SK-N-SH treated with all-trans-retinoic acid at 6 μM for 48 hours (cell line): ENCODE measurements at regions not wholly inside any gene's neighbourhood (a gene's known extent, or its start where the extent isn't known, plus 50 kb on each side); places are given as distances from the start of the nearest gene placed in this dataset.

Experiments used
- ATAC-seq: fragments of 200-7000 bp; cut with Tn5 transposase; 3 replicates; pipeline ENCODE4 v1.9.1; 2020; ENCODE audit warnings: mild to moderate bottlenecking, moderate library complexity
- ARNTL ChIP-seq: fragments of 450-650 bp; formaldehyde crosslinking; IDR thresholded peaks from 2 replicates; pipeline ENCODE4 v1.5.0; 2020; ENCODE audit warnings: low read depth, mild to moderate bottlenecking, moderate library complexity, borderline replicate concordance
- BACH2 ChIP-seq: fragments of 250-450 bp; sonication (Bioruptor Pico); IDR thresholded peaks from 2 replicates; pipeline ENCODE4 v1.9.0; 2021; ENCODE audit warnings: mild to moderate bottlenecking, borderline replicate concordance
- CREB5 ChIP-seq: fragments of 250-450 bp; sonication (Bioruptor Pico); IDR thresholded peaks from 2 replicates; pipeline ENCODE4 v1.5.1; 2020; ENCODE audit warnings: low read depth, mild to moderate bottlenecking, moderate library complexity
- CSDC2 ChIP-seq: fragments of 250-450 bp; sonication (Bioruptor Pico); IDR thresholded peaks from 2 replicates; pipeline ENCODE4 v1.5.0; 2020; ENCODE audit warnings: mild to moderate bottlenecking, moderate library complexity
- ESRRG ChIP-seq: fragments of 250-450 bp; sonication (Bioruptor Pico); IDR thresholded peaks from 2 replicates; pipeline ENCODE4 v1.6.1; 2021; ENCODE audit warnings: mild to moderate bottlenecking
- GLIS3 ChIP-seq: fragments of 250-450 bp; sonication (Bioruptor Pico); IDR thresholded peaks from 2 replicates; pipeline ENCODE4 v1.5.0; 2020; ENCODE audit warnings: mild to moderate bottlenecking, moderate library complexity
- OSR1 ChIP-seq: fragments of 250-450 bp; sonication (Bioruptor Pico); IDR thresholded peaks from 2 replicates; pipeline ENCODE4 v1.8.0; 2022; ENCODE audit warnings: moderate library complexity, mild to moderate bottlenecking, inconsistent platforms
- PPARA ChIP-seq: fragments of 250-450 bp; sonication (Bioruptor Pico); IDR thresholded peaks from 2 replicates; pipeline ENCODE4 v1.5.0; 2020; ENCODE audit warnings: mild to moderate bottlenecking, borderline replicate concordance
- RARB ChIP-seq: fragments of 250-450 bp; sonication (Bioruptor Pico); IDR thresholded peaks from 2 replicates; pipeline ENCODE4 v1.8.0; 2021; ENCODE audit warnings: mild to moderate bottlenecking, moderate library complexity
- SNAI2 ChIP-seq: fragments of 250-450 bp; sonication (Bioruptor Pico); IDR thresholded peaks from 2 replicates; pipeline ENCODE4 v1.5.0; 2020; ENCODE audit warnings: mild to moderate bottlenecking, moderate library complexity
- TCF4 ChIP-seq: fragments of 250-450 bp; sonication (Bioruptor Pico); IDR thresholded peaks from 2 replicates; pipeline ENCODE4 v1.8.0; 2021; ENCODE audit warnings: mild to moderate bottlenecking, moderate library complexity, borderline replicate concordance
- TOX ChIP-seq: fragments of 250-450 bp; sonication (Bioruptor Pico); IDR thresholded peaks from 2 replicates; pipeline ENCODE4 v1.8.0; 2021; ENCODE audit warnings: mild to moderate bottlenecking, moderate library complexity, borderline replicate concordance
- TSHZ2 ChIP-seq: fragments of 250-450 bp; sonication (Bioruptor Pico); IDR thresholded peaks from 2 replicates; pipeline ENCODE4 v1.5.0; 2020; ENCODE audit warnings: mild to moderate bottlenecking, moderate library complexity
- ZC3H10 ChIP-seq: fragments of 250-450 bp; sonication (Bioruptor Pico); IDR thresholded peaks from 2 replicates; pipeline ENCODE4 v1.5.1; 2021; ENCODE audit warnings: mild to moderate bottlenecking, moderate library complexity
- ZFP30 ChIP-seq: fragments of 450-650 bp; formaldehyde crosslinking; IDR thresholded peaks from 2 replicates; pipeline ENCODE4 v1.5.0; 2022; ENCODE audit warnings: mild to moderate bottlenecking, moderate library complexity
- ZNF565 ChIP-seq: fragments of 450-650 bp; formaldehyde crosslinking; conservative IDR thresholded peaks from 2 replicates; pipeline ENCODE4 v1.5.0; 2020; ENCODE audit warnings: low read depth, mild to moderate bottlenecking, moderate library complexity
- ZNF70 ChIP-seq: fragments of 450-650 bp; formaldehyde crosslinking; IDR thresholded peaks from 2 replicates; pipeline ENCODE4 v1.5.0; 2020; ENCODE audit warnings: mild to moderate bottlenecking, moderate library complexity
- ZNF8 ChIP-seq: fragments of 450-650 bp; formaldehyde crosslinking; IDR thresholded peaks from 2 replicates; pipeline ENCODE4 v1.5.0; 2020; ENCODE audit warnings: mild to moderate bottlenecking, moderate library complexity
- TF ChIP-seq, protein P1 (sequence below): fragments of 250-450 bp; sonication (Bioruptor Pico); IDR thresholded peaks from 2 replicates; pipeline ENCODE4 v1.8.0; 2020; ENCODE audit warnings: mild to moderate bottlenecking, moderate library complexity, borderline replicate concordance
- TF ChIP-seq, protein P2 (sequence below): fragments of 250-450 bp; sonication (Bioruptor Pico); IDR thresholded peaks from 2 replicates; pipeline ENCODE4 v1.5.1; 2021; ENCODE audit warnings: mild to moderate bottlenecking, moderate library complexity

DNA sequence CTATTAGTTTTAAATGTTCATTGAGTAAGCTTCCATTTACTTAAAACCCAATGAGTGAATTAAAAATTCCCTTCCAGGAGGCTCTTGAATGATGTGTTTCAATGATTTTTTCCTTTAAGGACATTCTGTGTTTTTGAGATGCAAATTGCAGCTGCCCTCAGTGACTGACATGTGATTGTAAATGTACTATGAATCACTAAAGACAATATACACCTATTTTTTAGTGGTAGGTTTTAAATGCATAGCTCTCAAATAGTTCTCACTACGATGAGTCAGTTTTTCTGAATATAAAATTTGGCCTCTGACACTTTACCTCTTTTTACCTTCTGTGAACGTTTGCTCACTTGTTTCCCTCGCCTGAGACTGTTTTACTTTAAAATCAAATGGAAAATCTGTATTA is 204.7 kb downstream of the BARHL2 start:
- ATAC-seq = no peak
- TF ChIP-seq ZFP30 (CRISPR knock-in tag) = no peak
- TF ChIP-seq, protein P1, sequence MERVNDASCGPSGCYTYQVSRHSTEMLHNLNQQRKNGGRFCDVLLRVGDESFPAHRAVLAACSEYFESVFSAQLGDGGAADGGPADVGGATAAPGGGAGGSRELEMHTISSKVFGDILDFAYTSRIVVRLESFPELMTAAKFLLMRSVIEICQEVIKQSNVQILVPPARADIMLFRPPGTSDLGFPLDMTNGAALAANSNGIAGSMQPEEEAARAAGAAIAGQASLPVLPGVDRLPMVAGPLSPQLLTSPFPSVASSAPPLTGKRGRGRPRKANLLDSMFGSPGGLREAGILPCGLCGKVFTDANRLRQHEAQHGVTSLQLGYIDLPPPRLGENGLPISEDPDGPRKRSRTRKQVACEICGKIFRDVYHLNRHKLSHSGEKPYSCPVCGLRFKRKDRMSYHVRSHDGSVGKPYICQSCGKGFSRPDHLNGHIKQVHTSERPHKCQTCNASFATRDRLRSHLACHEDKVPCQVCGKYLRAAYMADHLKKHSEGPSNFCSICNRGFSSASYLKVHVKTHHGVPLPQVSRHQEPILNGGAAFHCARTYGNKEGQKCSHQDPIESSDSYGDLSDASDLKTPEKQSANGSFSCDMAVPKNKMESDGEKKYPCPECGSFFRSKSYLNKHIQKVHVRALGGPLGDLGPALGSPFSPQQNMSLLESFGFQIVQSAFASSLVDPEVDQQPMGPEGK (CRISPR knock-in tag) = no peak
- TF ChIP-seq ARNTL = no peak
- TF ChIP-seq ZNF565 = no peak
- TF ChIP-seq GLIS3 (CRISPR knock-in tag) = no peak
- TF ChIP-seq BACH2 (CRISPR knock-in tag) = no peak

GRCh38 chr1:90510143-90510542 is 207.0 kb downstream of the BARHL2 start:
- no peak for ATAC-seq

More at GRCh38 chr1:90510143-90510542, 207.0 kb downstream of the BARHL2 start:
- TF ChIP-seq SNAI2 (CRISPR knock-in tag) (no peak), CSDC2 (CRISPR knock-in tag) (no peak), ARNTL (no peak), PPARA (CRISPR knock-in tag) (no peak), GLIS3 (CRISPR knock-in tag) (no peak), TCF4 (CRISPR knock-in tag) (no peak), ZFP30 (CRISPR knock-in tag) (no peak), TSHZ2 (CRISPR knock-in tag) (no peak), ZNF565 (no peak), CREB5 (no peak), BACH2 (CRISPR knock-in tag) (no peak), ESRRG (no peak), TOX (CRISPR knock-in tag) (no peak), OSR1 (CRISPR knock-in tag) (no peak), ZNF8 (no peak), RARB (CRISPR knock-in tag) (no peak), ZNF70 (CRISPR knock-in tag) (no peak), ZC3H10 (no peak)
- TF ChIP-seq, protein P1 (CRISPR knock-in tag) = no peak
- TF ChIP-seq, protein P2, sequence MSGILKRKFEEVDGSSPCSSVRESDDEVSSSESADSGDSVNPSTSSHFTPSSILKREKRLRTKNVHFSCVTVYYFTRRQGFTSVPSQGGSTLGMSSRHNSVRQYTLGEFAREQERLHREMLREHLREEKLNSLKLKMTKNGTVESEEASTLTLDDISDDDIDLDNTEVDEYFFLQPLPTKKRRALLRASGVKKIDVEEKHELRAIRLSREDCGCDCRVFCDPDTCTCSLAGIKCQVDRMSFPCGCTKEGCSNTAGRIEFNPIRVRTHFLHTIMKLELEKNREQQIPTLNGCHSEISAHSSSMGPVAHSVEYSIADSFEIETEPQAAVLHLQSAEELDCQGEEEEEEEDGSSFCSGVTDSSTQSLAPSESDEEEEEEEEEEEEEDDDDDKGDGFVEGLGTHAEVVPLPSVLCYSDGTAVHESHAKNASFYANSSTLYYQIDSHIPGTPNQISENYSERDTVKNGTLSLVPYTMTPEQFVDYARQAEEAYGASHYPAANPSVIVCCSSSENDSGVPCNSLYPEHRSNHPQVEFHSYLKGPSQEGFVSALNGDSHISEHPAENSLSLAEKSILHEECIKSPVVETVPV (CRISPR knock-in tag) = no peak
